GM12875 (cell line): ENCODE measurements at regions not wholly inside any gene's neighbourhood (a gene's known extent, or its start where the extent isn't known, plus 50 kb on each side); places are given as distances from the start of the nearest gene placed in this dataset.

Experiments
- H3K4me3 ChIP-seq: one replicate; pipeline ENCODE4 v1.5.1; 2011; ENCODE audit warnings: low read depth, low read length, control low read depth
- TF ChIP-seq, protein P1 (sequence below): IDR thresholded peaks from 2 replicates; pipeline ENCODE4 v1.5.1; 2011; ENCODE audit warnings: low read depth, mild to moderate bottlenecking, control low read depth, inconsistent platforms, low read length, moderate library complexity, borderline replicate concordance; ENCODE audit not compliant: insufficient read depth

DNA sequence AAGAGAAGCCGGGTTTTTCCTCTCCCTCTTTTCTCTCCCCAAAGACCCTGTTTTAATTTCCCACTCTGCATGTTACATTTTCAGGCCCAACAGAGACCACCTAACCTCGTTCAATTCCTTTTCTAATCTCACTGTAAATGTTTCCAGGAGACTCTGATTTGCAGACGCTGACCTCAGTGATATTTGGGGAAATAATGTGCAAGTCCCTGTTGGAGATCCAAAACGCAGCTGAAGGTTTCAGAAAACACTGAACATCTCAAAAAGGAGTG lies 386.6 kb downstream of the NPIPA8 start:
- no peak overlapping the region for H3K4me3 ChIP-seq
- TF ChIP-seq, protein P1, sequence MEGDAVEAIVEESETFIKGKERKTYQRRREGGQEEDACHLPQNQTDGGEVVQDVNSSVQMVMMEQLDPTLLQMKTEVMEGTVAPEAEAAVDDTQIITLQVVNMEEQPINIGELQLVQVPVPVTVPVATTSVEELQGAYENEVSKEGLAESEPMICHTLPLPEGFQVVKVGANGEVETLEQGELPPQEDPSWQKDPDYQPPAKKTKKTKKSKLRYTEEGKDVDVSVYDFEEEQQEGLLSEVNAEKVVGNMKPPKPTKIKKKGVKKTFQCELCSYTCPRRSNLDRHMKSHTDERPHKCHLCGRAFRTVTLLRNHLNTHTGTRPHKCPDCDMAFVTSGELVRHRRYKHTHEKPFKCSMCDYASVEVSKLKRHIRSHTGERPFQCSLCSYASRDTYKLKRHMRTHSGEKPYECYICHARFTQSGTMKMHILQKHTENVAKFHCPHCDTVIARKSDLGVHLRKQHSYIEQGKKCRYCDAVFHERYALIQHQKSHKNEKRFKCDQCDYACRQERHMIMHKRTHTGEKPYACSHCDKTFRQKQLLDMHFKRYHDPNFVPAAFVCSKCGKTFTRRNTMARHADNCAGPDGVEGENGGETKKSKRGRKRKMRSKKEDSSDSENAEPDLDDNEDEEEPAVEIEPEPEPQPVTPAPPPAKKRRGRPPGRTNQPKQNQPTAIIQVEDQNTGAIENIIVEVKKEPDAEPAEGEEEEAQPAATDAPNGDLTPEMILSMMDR, result no peak

DNA sequence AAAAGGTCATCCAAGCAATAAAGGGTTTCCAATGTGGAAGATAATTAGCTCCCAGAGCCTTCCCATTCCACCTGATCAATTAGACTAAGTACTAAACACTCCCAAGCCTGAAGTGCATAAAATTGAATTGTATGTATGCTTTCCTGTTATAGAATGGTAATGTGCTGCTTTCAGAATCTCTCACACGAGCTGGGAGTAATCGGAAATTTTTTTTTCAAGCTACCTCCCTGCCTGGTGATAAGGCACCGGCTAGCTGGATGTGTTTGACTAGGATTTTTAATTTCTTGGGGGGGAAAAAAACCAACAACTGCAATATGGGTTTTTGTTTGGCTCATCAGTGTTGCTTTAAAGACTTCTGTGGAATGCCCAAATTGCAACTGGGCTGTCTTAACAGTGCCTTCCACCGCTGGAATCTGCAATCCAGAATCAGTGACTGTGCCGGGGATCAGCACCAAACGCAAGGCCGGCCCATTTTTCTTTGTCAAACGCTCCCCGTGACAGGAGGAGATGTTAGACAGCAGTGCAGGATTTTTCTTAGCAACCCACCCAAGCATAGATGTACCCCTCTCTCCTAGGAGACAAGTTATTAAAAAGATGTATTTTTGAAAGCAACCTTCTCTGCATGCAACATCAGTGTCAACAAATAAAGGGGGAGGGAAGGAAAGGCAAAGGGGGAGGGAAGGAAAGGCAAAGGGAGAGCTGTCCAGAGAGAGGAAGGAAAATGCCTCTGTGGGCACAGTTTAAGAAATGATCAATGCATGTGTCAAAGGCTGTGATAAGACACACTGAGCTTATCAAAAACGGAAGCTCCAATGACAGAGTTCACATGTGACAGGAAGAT lies 387.2 kb downstream of the NPIPA8 start:
- TF ChIP-seq, protein P1, result no peak
- no peak overlapping the region for H3K4me3 ChIP-seq

DNA sequence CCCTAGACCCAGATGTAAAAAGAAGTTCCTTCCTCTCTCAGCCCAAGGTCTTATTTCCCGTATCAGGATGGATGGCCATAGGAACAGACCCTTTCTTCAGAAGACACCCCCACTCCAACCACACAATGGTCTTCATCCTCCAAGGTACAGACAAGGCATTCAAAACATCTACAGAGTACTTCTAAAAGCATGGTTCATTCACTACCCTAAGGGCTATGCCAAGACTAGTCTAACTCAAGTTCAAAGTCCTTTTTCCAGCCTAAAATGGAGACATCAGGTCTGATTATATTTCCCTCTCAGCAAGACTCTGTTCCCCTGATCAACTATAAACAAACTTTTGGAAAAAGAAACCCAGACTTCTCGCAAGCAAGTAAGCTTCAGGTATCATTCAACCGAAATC lies 388.9 kb downstream of the NPIPA8 start:
- no peak overlapping the region for H3K4me3 ChIP-seq
- TF ChIP-seq, protein P1, result no peak

DNA sequence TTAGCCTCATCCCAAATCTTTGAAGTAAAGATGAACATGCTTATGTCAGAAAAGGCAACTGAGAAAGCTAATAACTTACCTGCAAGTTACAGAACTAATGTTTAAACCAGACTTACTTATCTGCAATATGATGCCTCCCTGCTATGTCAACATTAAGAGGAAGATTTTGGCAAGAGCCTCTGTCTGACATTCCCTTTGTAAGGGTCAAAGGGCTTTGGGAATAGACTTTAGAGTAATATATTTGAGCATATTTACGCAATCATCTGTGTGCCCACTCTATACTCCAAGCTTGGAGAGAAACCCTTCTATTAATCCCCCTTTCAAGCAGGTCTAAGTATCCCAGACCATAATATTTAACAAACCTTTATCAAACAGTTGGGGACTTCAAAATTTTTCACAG lies 389.4 kb downstream of the NPIPA8 start:
- H3K4me3 ChIP-seq, result no peak overlapping the region
- TF ChIP-seq, protein P1, result no peak

DNA sequence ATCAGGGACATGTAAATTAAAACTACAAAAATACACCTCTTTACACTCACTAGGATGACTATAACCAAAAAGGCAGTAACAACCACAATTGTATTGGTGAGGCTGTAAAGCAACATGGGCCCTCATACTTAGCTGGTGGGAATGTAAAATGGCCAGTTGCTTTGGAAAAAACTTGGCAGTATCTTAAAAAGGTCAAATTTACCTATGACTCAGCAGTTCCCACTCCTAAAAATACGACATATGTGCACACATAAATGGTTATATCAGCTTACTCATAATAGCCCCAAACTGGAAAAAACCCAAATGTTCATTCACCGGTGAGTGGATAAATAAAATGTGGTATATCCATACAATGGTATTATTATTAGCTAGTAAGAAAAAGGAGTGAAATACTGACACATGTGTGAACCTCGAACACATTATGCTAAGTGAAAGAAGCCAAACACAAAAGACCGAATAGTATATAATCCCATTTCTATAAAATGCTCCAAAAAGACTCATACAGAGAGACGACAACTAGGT lies 391.4 kb downstream of the NPIPA8 start:
- no peak overlapping the region for H3K4me3 ChIP-seq
- TF ChIP-seq, protein P1, result no peak

DNA sequence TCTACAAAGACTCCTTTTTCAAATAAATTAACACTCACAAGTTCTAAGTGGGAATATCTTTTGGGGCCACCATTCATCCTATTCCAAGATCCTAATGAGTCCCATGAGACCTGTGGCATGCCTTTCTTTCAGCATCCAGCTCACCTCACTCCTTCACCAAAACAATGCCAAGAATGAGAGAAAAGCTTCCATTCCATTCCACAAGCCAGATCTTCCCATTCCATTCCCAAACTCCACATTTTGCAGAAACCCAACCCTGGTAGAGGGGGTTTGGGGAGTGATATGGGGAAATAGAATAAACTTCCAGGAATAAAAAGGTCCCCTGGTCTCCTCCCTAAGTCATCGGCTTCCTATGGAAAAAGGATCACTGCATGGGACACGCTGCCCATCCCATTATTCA lies 392.2 kb downstream of the NPIPA8 start:
- no peak overlapping the region for H3K4me3 ChIP-seq
- TF ChIP-seq, protein P1, result no peak

DNA sequence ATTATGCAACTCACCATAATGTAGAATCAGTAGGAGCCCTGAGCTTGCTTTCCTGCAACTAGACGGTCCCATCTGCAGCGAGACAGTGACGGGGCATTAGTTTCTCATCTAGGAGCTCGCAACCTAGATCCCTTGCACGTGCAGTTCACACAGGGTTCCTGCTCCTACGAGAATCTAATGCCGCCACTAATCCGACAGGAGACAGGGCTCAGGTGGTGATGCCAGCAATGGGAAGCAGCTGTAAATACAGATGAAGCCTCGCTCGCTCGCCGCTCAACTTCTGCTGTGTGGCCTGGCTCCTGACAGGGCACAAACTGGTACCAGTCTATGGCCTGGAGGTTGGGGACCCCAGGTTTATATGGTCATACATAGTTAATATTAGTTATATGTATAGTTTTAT lies 394.5 kb downstream of the NPIPA8 start:
- TF ChIP-seq, protein P1, result no peak
- no peak overlapping the region for H3K4me3 ChIP-seq
